Sigmoid colon (tissue), 6 donors: ENCODE measurements at regions not wholly inside any gene's neighbourhood (a gene's known extent, or its start where the extent isn't known, plus 50 kb on each side); places are given as distances from the start of the nearest gene placed in this dataset.

Experiments used
- DNase-seq: peaks from one replicate; pipeline ENCODE4 v3.0.0-alpha.2; 2019
- H3K27ac ChIP-seq, 4 donors: fragments of 200-600 bp; sonication (generic); one replicate each; pipeline ENCODE4 v1.5.1; 2016 to 2019; ENCODE audit warnings: mild to moderate bottlenecking in 1 of 4
- H3K27me3 ChIP-seq, 3 donors: fragments of 200-600 bp; sonication (generic); one replicate each; pipeline ENCODE4 v1.5.1; 2019; ENCODE audit warnings: mild to moderate bottlenecking in 1 of 3
- H3K36me3 ChIP-seq, 4 donors: fragments of 200-600 bp; sonication (generic); one replicate each; pipeline ENCODE4 v1.5.1; 2016 to 2019
- H3K4me1 ChIP-seq, 4 donors: fragments of 200-600 bp; sonication (generic); one replicate each; pipeline ENCODE4 v1.5.1; 2017 to 2019
- H3K4me3 ChIP-seq, 4 donors: fragments of 200-600 bp; sonication (generic); one replicate each; pipeline ENCODE4 v1.5.1; 2017 to 2019; ENCODE audit warnings: mild to moderate bottlenecking in 2 of 4, moderate library complexity in 1 of 4
- H3K9me3 ChIP-seq, 4 donors: fragments of 200-600 bp in 3 of 4; sonication (generic) in 3 of 4; one replicate each; pipeline versions ENCODE4 v1.5.1 to v1.6.1; 2013 to 2019
- CTCF ChIP-seq, 4 experiments: fragments of 450-650 bp in 3 of 4; fragments of 200-600 bp in 1 of 4; IDR thresholded peaks; one replicate each; pipeline ENCODE4 v1.5.1; 2016 to 2019; ENCODE audit warnings: antibody characterized with exemption in 4 of 4, mild to moderate bottlenecking in 3 of 4, moderate library complexity in 2 of 4
- EP300 ChIP-seq, 4 donors: sonication (generic); formaldehyde crosslinking; IDR thresholded peaks; one replicate each; pipeline ENCODE4 v1.6.1; 2017; ENCODE audit warnings: antibody characterized with exemption in 4 of 4
- POLR2A ChIP-seq, 2 donors: fragments of 450-650 bp; IDR thresholded peaks; one replicate each; pipeline ENCODE4 v1.6.1; 2016; ENCODE audit warnings: antibody characterized with exemption in 2 of 2, mild to moderate bottlenecking in 2 of 2, moderate library complexity in 2 of 2
- POLR2AphosphoS5 ChIP-seq, 4 donors: sonication (generic); formaldehyde crosslinking; IDR thresholded peaks; one replicate each; pipeline ENCODE4 v1.6.1; 2017; ENCODE audit warnings: antibody characterized with exemption in 4 of 4
- WGBS, 2 donors: extraction: QIAGEN DNeasy Blood & Tissue Kit; methylation state at CpG; one replicate each; pipeline ENCODE4 v1.1.7; 2013; 5-methylcytosine and 5-hydroxymethylcytosine counted together
- intact Hi-C: fragments of 100-400 bp; cut with DNase I; formaldehyde crosslinking; loops from one replicate; pipeline ENCODE4 v1.15.1; 2023
- donor health status: healthy with polysubstance abuse.
- donor health status: healthy.

DNA sequence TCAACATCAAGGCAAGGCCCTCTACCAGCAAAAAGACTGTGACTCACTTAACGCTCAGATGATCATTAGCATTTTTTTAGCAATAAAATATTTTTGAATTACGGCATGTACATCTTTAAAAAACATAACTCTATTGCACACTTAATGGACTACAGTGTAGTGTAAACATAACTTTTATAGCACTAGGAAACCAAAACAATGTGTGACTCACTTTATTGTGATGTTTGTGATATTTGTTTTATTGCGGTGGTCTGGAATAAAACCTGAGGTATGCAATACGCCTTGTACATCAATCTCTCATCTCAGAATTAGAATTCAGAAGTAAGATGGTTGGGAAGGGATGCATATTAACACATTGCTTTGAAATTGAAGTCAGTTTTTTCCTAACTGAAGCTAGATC, 106.9 kb upstream of the PTCH1 start:
- no peaks in the 10 kb centered on the region for H3K27me3 ChIP-seq
- no peaks in the 10 kb centered on the region for H3K9me3 ChIP-seq
- intact Hi-C loops: no loop called here
- H3K4me3 ChIP-seq: no peak overlapping the region
- no peak overlapping the region for H3K27ac ChIP-seq
- no peaks in the 10 kb centered on the region for H3K36me3 ChIP-seq
- DNase-seq: no peak
- 15 to 59% methylated on average over 4 of the region's 4 CpGs for WGBS, 2 donors
- TF ChIP-seq CTCF (IDR thresholded peaks at IDR 0.05): no peak
- TF ChIP-seq POLR2AphosphoS5 (IDR thresholded peaks at IDR 0.05): no peak
- TF ChIP-seq EP300 (IDR thresholded peaks at IDR 0.05): no peak
- no peak for TF ChIP-seq POLR2A (IDR thresholded peaks at IDR 0.05)
- no peaks in the 10 kb centered on the region for H3K4me1 ChIP-seq

DNA sequence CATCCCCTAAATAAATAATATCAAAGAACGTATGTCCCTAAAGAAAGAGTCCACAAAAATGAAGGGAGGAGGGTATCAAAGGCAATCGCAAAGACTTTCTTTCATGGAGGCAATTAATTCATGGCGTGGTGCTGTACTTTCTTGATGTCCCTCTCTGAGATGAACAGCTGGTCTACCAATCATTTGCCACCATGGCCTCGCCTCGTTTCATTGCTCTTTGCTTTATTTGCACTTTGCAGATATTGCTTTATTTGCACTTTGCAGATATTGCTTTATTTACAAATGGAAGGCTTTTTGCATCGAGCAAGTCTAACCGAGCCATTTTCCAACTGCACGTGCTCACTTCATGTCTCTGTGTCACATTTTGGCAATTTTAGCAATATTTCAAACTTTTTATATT, 104.0 kb upstream of the PTCH1 start:
- H3K36me3 ChIP-seq: no peaks in the 10 kb centered on the region

DNA sequence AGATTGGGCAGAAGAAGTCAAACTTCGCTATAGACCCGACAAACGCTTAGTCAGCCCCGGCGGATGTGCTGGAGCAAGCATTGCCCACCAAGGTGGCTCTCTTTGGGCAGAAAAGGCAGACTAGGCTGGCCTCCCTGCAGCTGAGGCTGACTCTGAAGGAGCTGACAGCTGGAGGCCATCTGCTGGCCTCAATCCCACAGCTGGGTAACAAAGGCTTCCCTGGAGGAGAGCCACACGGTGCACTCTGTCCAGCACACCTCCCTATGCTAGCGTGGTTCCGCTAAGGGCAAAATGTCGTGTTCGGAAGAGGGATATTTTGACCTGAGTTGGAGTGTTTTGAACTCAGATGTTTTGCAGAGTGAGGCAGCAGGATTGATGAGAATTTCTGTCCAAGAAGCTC, 103.5 kb upstream of the PTCH1 start:
- Histone ChIP-seq H3K4me1 (no peaks in the 10 kb centered on the region), H3K36me3 (no peaks in the 10 kb centered on the region), H3K4me3 (no peak overlapping the region), H3K27me3 (no peaks in the 10 kb centered on the region), H3K27ac (no peak overlapping the region), H3K9me3 (no peaks in the 10 kb centered on the region)
- WGBS, 2 donors: 87 to 91% methylated on average over 10 of the region's 10 CpGs
- intact Hi-C loops: no loop called here
- TF ChIP-seq POLR2AphosphoS5 (IDR thresholded peaks at IDR 0.05) (no peak), POLR2A (IDR thresholded peaks at IDR 0.05) (no peak), EP300 (IDR thresholded peaks at IDR 0.05) (no peak), CTCF (IDR thresholded peaks at IDR 0.05) (no peak)
- DNase-seq: no peak

More for the DNA sequence above, 104.0 kb upstream of the PTCH1 start:
- DNase-seq: no peak
- Histone ChIP-seq H3K27ac (no peak overlapping the region), H3K27me3 (no peaks in the 10 kb centered on the region), H3K9me3 (no peaks in the 10 kb centered on the region), H3K4me1 (no peaks in the 10 kb centered on the region), H3K4me3 (no peak overlapping the region)
- TF ChIP-seq CTCF (IDR thresholded peaks at IDR 0.05): no peak
- TF ChIP-seq POLR2A (IDR thresholded peaks at IDR 0.05): no peak
- TF ChIP-seq POLR2AphosphoS5 (IDR thresholded peaks at IDR 0.05): no peak
- TF ChIP-seq EP300 (IDR thresholded peaks at IDR 0.05): no peak
- 20 to 72% methylated on average over 8 of the region's 8 CpGs for WGBS, 2 donors
- intact Hi-C loops: no loop called here

- H3K36me3 ChIP-seq: no peaks in the 10 kb centered on the region
- H3K9me3 ChIP-seq: no peaks in the 10 kb centered on the region
- intact Hi-C loops: no loop called here
- WGBS, 2 donors: 81% methylated on average over 8 of the region's 8 CpGs
- no peak overlapping the region for H3K27ac ChIP-seq
- DNase-seq: no peak
- no peaks in the 10 kb centered on the region for H3K27me3 ChIP-seq
- TF ChIP-seq POLR2A (IDR thresholded peaks at IDR 0.05) (no peak), EP300 (IDR thresholded peaks at IDR 0.05) (no peak), POLR2AphosphoS5 (IDR thresholded peaks at IDR 0.05) (no peak), CTCF (IDR thresholded peaks at IDR 0.05) (no peak)
- H3K4me1 ChIP-seq: no peaks in the 10 kb centered on the region
- no peak overlapping the region for H3K4me3 ChIP-seq
Observed at GRCh38 chr9:95615246-95615645, 98.5 kb upstream of the PTCH1 start.

DNA sequence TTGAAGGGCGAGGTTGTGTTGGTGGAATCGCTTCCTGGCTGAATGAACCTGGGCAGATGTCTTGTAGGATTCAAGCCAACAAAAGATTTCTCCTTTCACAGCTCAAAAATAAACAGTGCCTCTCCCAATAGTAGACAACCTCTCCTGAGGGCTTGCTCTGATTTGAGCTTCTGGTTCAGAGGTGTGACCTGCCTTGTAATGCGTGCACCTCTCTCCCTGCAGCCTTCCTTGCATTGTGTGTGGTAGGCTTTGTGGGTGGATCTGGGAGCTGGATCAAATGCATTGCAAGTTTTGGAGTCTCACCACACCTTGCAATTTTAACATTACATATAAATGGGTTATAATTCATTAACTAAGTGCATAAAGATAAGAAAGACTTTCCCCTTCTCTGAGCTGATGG, 96.9 kb upstream of the PTCH1 start:
- TF ChIP-seq CTCF (IDR thresholded peaks at IDR 0.05) (no peak), EP300 (IDR thresholded peaks at IDR 0.05) (no peak), POLR2AphosphoS5 (IDR thresholded peaks at IDR 0.05) (no peak), POLR2A (IDR thresholded peaks at IDR 0.05) (no peak)
- no peaks in the 10 kb centered on the region for H3K9me3 ChIP-seq
- 78 to 91% methylated on average over 3 of the region's 3 CpGs for WGBS, 2 donors
- intact Hi-C loops: no loop called here
- H3K27me3 ChIP-seq: no peaks in the 10 kb centered on the region
- H3K27ac ChIP-seq: no peak overlapping the region
- no peak overlapping the region for H3K4me3 ChIP-seq
- no peaks in the 10 kb centered on the region for H3K36me3 ChIP-seq
- no peaks in the 10 kb centered on the region for H3K4me1 ChIP-seq
- DNase-seq: no peak
